ENCODE measurements at regions not wholly inside any gene's neighbourhood (a gene's known extent, or its start where the extent isn't known, plus 50 kb on each side); places are given as distances from the start of the nearest gene placed in this dataset.

DNA sequence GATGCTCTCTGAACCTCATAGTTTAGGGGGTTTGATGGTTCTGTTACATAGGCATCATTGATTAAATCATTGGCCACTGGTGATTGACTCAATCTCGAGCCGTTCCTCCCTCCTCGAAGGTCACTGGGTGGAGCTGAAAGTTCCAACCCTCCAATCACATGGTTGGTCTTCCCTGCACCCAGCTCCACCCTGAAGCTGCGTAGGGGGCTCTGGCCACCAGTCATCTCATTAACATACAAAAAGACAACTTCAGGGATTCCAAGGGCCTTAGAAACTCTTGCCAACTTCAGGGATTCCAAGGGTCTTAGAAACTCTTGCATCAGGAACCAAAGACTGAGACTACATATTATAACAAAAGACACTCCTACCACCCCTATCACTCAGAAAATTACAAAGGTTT is 306.5 kb upstream of the TNRC6C start:
- no peak for DNase-seq (ENCODE audit: extremely low read depth, low read depth)
- no peak for TF ChIP-seq CTCF (IDR thresholded peaks at IDR 0.05; ENCODE audit: low read depth, low read length)

DNA sequence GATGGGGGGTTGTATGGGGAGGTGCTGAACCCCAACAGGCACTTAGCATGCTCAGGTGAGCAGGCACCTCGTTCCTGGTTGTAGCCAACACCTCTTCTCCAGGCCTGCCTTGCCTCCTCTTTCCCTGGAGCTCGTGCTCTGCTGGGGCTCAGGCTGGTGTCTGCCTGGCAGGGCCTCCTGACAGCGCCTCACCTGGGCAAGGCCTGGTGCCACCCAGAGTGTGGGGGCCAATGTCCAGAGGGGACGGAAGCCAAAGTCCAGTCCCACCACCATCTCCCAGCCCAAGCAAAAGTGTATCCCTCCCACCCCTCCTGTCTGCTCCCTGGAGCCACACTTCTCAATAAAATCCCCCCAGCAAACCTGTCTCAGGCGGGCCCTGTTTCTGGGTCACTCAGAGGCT is 304.2 kb upstream of the TNRC6C start:
- no peak for TF ChIP-seq CTCF (IDR thresholded peaks at IDR 0.05; ENCODE audit: low read depth, low read length)

GRCh38 chr17:77654850-77655249 is 303.7 kb upstream of the TNRC6C start:
- TF ChIP-seq CTCF (IDR thresholded peaks at IDR 0.05; ENCODE audit: low read depth, low read length) = no peak
- DNase-seq (ENCODE audit: extremely low read depth, low read depth) = no peak

More for the DNA sequence above, 304.2 kb upstream of the TNRC6C start:
- DNase-seq (ENCODE audit: extremely low read depth, low read depth) = no peak

- DNase-seq (ENCODE audit: extremely low read depth, low read depth) = no peak
These were observed 302.4 kb upstream of the TNRC6C start for GRCh38 chr17:77656054-77656453.

DNA sequence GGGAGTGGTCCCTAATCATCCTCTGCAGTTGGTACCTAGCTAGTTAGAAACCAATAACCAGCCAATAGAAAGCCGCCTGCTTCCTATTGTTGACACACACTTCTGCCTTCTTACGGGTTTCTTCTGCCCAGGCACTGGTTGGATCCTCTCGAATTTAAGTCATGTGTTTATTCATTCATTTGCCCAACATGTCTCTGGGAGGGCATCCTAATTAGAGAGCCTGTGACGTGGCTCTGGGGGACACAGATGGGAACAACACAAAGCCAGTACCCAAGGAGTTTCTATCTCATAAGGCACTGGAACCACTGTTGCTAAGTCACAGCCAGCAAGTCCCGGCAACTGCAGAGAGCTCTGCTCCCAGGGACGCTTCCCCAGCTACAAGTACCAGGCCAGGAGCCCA is 300.7 kb upstream of the TNRC6C start:
- DNase-seq (ENCODE audit: extremely low read depth, low read depth) = no peak
- TF ChIP-seq CTCF (IDR thresholded peaks at IDR 0.05; ENCODE audit: low read depth, low read length) = no peak

More at GRCh38 chr17:77656054-77656453, 302.4 kb upstream of the TNRC6C start:
- no peak for TF ChIP-seq CTCF (IDR thresholded peaks at IDR 0.05; ENCODE audit: low read depth, low read length)

DNA sequence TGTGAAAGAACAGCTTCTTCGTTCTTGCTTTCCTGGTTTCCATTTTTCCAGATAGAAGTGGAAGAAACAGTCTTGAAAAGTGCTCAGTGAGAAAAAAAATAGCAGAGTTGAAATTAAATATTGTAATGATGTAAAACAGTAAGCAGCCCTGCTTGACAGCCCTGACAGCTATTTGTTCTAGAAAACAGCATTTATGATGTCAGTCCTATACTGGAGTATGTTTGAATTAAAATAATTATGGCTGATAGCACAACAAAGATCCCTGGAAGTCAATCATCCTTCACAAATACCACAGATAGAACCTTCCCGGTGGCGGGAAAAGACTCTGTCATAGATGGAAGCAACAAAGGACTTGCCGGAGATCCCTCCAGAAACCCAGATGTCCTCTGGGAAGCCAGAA is 298.0 kb upstream of the TNRC6C start:
- no peak for DNase-seq (ENCODE audit: extremely low read depth, low read depth)
- no peak for TF ChIP-seq CTCF (IDR thresholded peaks at IDR 0.05; ENCODE audit: low read depth, low read length)

- no peak for DNase-seq (ENCODE audit: extremely low read depth, low read depth)
- no peak for TF ChIP-seq CTCF (IDR thresholded peaks at IDR 0.05; ENCODE audit: low read depth, low read length)
These were observed 295.7 kb upstream of the TNRC6C start for GRCh38 chr17:77662833-77663232.

Data from AG09319 (cell line).